Smooth muscle cell (in vitro differentiated cells): ENCODE measurements at regions not wholly inside any gene's neighbourhood (a gene's known extent, or its start where the extent isn't known, plus 50 kb on each side); places are given as distances from the start of the nearest gene placed in this dataset.
"Not testable (repeated sequence)": the region's sequence is repeated elsewhere in the genome, so short reads cannot be mapped to it uniquely, and the experiment has no call there.

Experiments
- DNase-seq: peaks from one replicate; lab custom pipeline; 2025; ENCODE audit not compliant: unreplicated experiment; lab: John Stamatoyannopoulos, UW
- H2AFZ ChIP-seq: fragments of 200-600 bp; sonication (generic); 2 replicates; pipeline ENCODE4 v1.6.0; 2016; ENCODE audit warnings: antibody characterized with exemption, low read depth, mild to moderate bottlenecking
- H3F3A ChIP-seq: fragments of 200-600 bp; sonication (generic); 2 replicates; pipeline ENCODE4 v1.6.0; 2017; ENCODE audit warnings: antibody characterized with exemption, low read depth
- H3K27ac ChIP-seq: fragments of 200-600 bp; sonication (generic); 2 replicates; pipeline ENCODE4 v1.5.1; 2016; ENCODE audit warnings: low read depth, mild to moderate bottlenecking
- H3K27me3 ChIP-seq: fragments of 200-600 bp; sonication (generic); 2 replicates; pipeline ENCODE4 v1.6.1; 2016; ENCODE audit warnings: low read depth, mild to moderate bottlenecking
- H3K36me3 ChIP-seq: fragments of 200-600 bp; sonication (generic); 2 replicates; pipeline ENCODE4 v1.5.1; 2016; ENCODE audit warnings: low read depth
- H3K4me1 ChIP-seq: fragments of 200-600 bp; sonication (generic); 2 replicates; pipeline ENCODE4 v1.5.1; 2016; ENCODE audit warnings: low read depth
- H3K4me2 ChIP-seq: fragments of 200-600 bp; sonication (generic); 2 replicates; pipeline ENCODE4 v1.6.0; 2016; ENCODE audit warnings: mild to moderate bottlenecking
- H3K4me3 ChIP-seq: fragments of 200-600 bp; sonication (generic); 2 replicates; pipeline ENCODE4 v1.5.1; 2016; ENCODE audit warnings: mild to moderate bottlenecking
- H3K79me2 ChIP-seq: fragments of 200-600 bp; sonication (generic); 2 replicates; pipeline ENCODE4 v1.6.0; 2016; ENCODE audit warnings: low read depth, mild to moderate bottlenecking
- H3K9ac ChIP-seq: fragments of 200-600 bp; sonication (generic); 2 replicates; pipeline ENCODE4 v1.6.0; 2016; ENCODE audit warnings: low read depth
- H3K9me3 ChIP-seq: fragments of 200-600 bp; sonication (generic); replicated peaks from 2 replicates; pipeline ENCODE4 v1.5.1; 2016; ENCODE audit warnings: low read depth
- H4K20me1 ChIP-seq: fragments of 200-600 bp; sonication (generic); 2 replicates; pipeline ENCODE4 v1.6.0; 2016; ENCODE audit warnings: low read depth
- WGBS: methylation state at CpG from one replicate; pipeline ENCODE4 v1.1.7; 2016; ENCODE audit warnings: low lambda C conversion rate; 5-methylcytosine and 5-hydroxymethylcytosine counted together
- TF ChIP-seq, protein P1 (sequence below): fragments of 200-600 bp; sonication (generic); IDR thresholded peaks from 2 replicates; pipeline ENCODE4 v1.5.1; 2017; ENCODE audit warnings: borderline replicate concordance, mild to moderate bottlenecking, antibody characterized with exemption; ENCODE audit not compliant: insufficient read depth, poor library complexity, severe bottlenecking

- no peak for DNase-seq
- H3K4me1 ChIP-seq: no peaks in the 10 kb centered on the region
- H3K27me3 ChIP-seq: no peaks in the 10 kb centered on the region
- no peaks in the 10 kb centered on the region for H3K79me2 ChIP-seq
- no peak overlapping the region for H2AFZ ChIP-seq
- no peaks in the 10 kb centered on the region for H4K20me1 ChIP-seq
- H3K4me3 ChIP-seq: no peak overlapping the region
- H3F3A ChIP-seq: no peaks in the 10 kb centered on the region
- peaks cover 2% of the 10 kb centered on the region for H3K36me3 ChIP-seq
- no peak overlapping the region for H3K4me2 ChIP-seq
- 84% methylated on average over 2 of the region's 2 CpGs for WGBS
- TF ChIP-seq, protein P1, sequence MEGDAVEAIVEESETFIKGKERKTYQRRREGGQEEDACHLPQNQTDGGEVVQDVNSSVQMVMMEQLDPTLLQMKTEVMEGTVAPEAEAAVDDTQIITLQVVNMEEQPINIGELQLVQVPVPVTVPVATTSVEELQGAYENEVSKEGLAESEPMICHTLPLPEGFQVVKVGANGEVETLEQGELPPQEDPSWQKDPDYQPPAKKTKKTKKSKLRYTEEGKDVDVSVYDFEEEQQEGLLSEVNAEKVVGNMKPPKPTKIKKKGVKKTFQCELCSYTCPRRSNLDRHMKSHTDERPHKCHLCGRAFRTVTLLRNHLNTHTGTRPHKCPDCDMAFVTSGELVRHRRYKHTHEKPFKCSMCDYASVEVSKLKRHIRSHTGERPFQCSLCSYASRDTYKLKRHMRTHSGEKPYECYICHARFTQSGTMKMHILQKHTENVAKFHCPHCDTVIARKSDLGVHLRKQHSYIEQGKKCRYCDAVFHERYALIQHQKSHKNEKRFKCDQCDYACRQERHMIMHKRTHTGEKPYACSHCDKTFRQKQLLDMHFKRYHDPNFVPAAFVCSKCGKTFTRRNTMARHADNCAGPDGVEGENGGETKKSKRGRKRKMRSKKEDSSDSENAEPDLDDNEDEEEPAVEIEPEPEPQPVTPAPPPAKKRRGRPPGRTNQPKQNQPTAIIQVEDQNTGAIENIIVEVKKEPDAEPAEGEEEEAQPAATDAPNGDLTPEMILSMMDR: no peak
- H3K27ac ChIP-seq: no peak overlapping the region
- peaks cover 1% of the 10 kb centered on the region for H3K9me3 ChIP-seq
- no peak overlapping the region for H3K9ac ChIP-seq
Measured at GRCh38 chr15:58377193-58377592, 54.6 kb upstream of the LIPC start.

- no peak for DNase-seq
Measured at GRCh38 chr15:58378241-58379085, 53.3 kb upstream of the LIPC start.

DNA sequence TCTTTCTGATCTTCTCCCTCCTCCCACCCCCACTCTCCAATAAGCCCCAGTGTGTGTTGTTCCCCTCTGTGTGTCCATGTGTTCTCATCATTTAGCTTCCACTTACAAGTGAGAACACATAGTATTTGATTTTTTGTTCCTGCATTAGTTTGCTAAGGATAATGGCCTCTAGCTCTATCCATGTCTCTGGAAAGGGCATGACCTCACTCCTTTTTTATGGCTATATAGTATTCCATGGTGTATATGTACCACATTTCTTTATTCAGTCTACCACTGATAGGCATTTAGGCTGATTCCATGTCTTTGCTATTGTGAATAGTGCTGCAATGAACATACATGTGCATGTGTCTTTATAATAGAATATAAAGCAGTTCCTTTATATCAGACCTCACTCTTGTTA is 52.3 kb upstream of the LIPC start:
- H3F3A ChIP-seq, H3K4me3 ChIP-seq, H2AFZ ChIP-seq, H3K27ac ChIP-seq, DNase-seq, H3K79me2 ChIP-seq, H3K27me3 ChIP-seq, H3K4me2 ChIP-seq, H3K9ac ChIP-seq, H4K20me1 ChIP-seq, H3K36me3 ChIP-seq, H3K4me1 ChIP-seq, H3K9me3 ChIP-seq: not testable (repeated sequence)

More at GRCh38 chr15:58378241-58379085, 53.3 kb upstream of the LIPC start:
- WGBS: 65% methylated on average over 6 of the region's 6 CpGs
- Histone ChIP-seq H3F3A (no peaks in the 10 kb centered on the region), H3K4me2 (peak overlapping the region; percentile 7), H3K9me3 (no peaks in the 10 kb centered on the region), H3K27ac (peak overlapping the region; percentile 41), H3K36me3 (no peaks in the 10 kb centered on the region), H3K4me3 (no peak overlapping the region), H3K9ac (peak overlapping the region; percentile 4), H3K27me3 (no peaks in the 10 kb centered on the region), H4K20me1 (no peaks in the 10 kb centered on the region), H2AFZ (no peak overlapping the region), H3K4me1 (no peaks in the 10 kb centered on the region), H3K79me2 (no peaks in the 10 kb centered on the region)
- TF ChIP-seq, protein P1: no peak

DNA sequence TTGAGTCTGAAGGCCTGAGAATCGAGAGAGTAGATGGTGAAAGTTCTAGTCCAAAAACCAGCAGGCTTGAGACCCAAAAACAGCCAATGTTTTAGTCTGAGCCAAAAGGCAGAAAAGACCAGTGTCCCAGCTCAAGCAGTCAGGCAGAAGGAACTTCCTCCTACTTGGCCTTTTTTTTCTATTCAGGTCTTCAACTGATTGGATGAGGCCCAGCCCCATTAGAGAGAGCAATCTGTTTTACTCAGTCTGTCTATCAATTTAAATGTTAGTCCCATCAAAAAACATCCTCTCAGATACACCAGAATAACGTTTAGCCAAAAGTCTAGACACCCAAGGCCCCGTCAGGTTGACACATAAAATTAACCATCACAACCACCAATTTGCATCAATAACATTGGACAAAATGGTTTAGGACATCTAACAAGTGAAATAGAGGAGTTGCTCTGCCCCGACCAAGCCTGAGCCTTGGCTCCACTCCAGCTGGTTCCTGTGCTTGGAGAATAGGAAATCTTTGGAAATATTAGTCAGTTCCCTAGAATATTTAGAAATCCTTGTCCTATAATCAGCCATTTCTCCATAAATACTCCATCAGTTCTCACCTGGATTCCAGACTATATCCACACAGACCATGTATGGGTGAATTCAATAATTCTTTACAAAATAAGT is 51.4 kb upstream of the LIPC start:
- no peaks in the 10 kb centered on the region for H3K4me1 ChIP-seq
- no peak overlapping the region for H3K4me3 ChIP-seq
- no peak overlapping the region for H2AFZ ChIP-seq
- no peaks in the 10 kb centered on the region for H3F3A ChIP-seq
- no peaks in the 10 kb centered on the region for H4K20me1 ChIP-seq
- H3K4me2 ChIP-seq: no peak overlapping the region
- H3K27me3 ChIP-seq: no peaks in the 10 kb centered on the region
- no peaks in the 10 kb centered on the region for H3K9me3 ChIP-seq
- no peak overlapping the region for H3K9ac ChIP-seq
- no peak overlapping the region for H3K27ac ChIP-seq
- DNase-seq: no peak
- H3K36me3 ChIP-seq: no peaks in the 10 kb centered on the region
- TF ChIP-seq, protein P1: no peak
- H3K79me2 ChIP-seq: no peaks in the 10 kb centered on the region
- WGBS: 90% methylated on average over 4 of the region's 4 CpGs
